HCT116 (cell line): ENCODE measurements at regions not wholly inside any gene's neighbourhood (a gene's known extent, or its start where the extent isn't known, plus 50 kb on each side); places are given as distances from the start of the nearest gene placed in this dataset.

ENCODE experiments used
- ATAC-seq: fragments of 200-7000 bp; cut with Tn5 transposase; 2 replicates; pipeline ENCODE4 v1.9.1; 2020; ENCODE audit warnings: mild to moderate bottlenecking, moderate library complexity
- BruUV-seq: library from RNA; stranded (reverse); fragments of 400-500 nt; replicated peaks from 2 replicates; lab custom pipeline; 2021; lab: Mats Ljungman, UMichigan
- CTCF ChIA-PET: fragments of 300-600 bp; sonication (Branson Sonifier 250); formaldehyde crosslinking; loops from one replicate; lab custom pipeline; 2021; ENCODE audit warnings: antibody characterized with exemption; lab: Charles Lee
- POLR2A ChIA-PET: fragments of 300-600, 350-600 bp; sonication (Branson Sonifier 250); formaldehyde crosslinking; loops from one replicate; lab custom pipeline; 2021; ENCODE audit warnings: antibody characterized with exemption; lab: Charles Lee
- RAD21 ChIA-PET, 2 experiments: fragments of 300-600 bp; sonication (Branson Sonifier 250); formaldehyde crosslinking; loops; one replicate each; lab custom pipeline; 2023; ENCODE audit warnings: low total read pairs in 2 of 2; ENCODE audit not compliant: uncharacterized antibody in 2 of 2, unreplicated experiment in 2 of 2, low non-redundant PET in 1 of 2; lab: Charles Lee
- DNase-seq: peaks from one replicate; pipeline ENCODE4 v3.0.0-alpha.2; 2010; ENCODE audit warnings: low read depth, low spot score
- H2AFZ ChIP-seq: fragments of 200-600 bp; shearing (Covaris generic), sonication (generic); 2 replicates; pipeline ENCODE4 v1.6.1; 2017; ENCODE audit warnings: low read depth, mixed run types, mixed read lengths, antibody characterized with exemption, low read length; ENCODE audit not compliant: poor library complexity, severe bottlenecking
- H3K27ac ChIP-seq: 2 replicates; pipeline ENCODE4 v1.5.1; 2012; ENCODE audit warnings: low read depth, low read length
- H3K27me3 ChIP-seq: fragments of 200-600 bp; sonication (generic); 2 replicates; pipeline ENCODE4 v1.6.1; 2016; ENCODE audit warnings: mixed run types, low read length, mixed read lengths; ENCODE audit not compliant: insufficient read depth
- H3K36me3 ChIP-seq, 2 experiments: fragments of 200-500 bp in 1 of 2; fragments of 200-600 bp in 1 of 2; sonication (Bioruptor generic) in 1 of 2; sonication (generic) in 1 of 2; 2 replicates each; pipeline versions ENCODE4 v1.5.1 to v1.6.1; 2014 to 2016; ENCODE audit warnings: low read length in 2 of 2, inconsistent platforms in 1 of 2, mixed read lengths in 1 of 2, mixed run types in 1 of 2; ENCODE audit not compliant: insufficient read depth in 2 of 2, control insufficient read depth in 1 of 2
- H3K4me1 ChIP-seq, 2 experiments: fragments of 200-600 bp in 1 of 2; sonication (generic) in 1 of 2; 2 replicates each; pipeline versions ENCODE4 v1.5.1 to v1.6.1; 2012 to 2017; ENCODE audit warnings: low read length in 2 of 2, inconsistent platforms in 1 of 2, mild to moderate bottlenecking in 1 of 2, mixed read lengths in 1 of 2, mixed run types in 1 of 2, moderate library complexity in 1 of 2; ENCODE audit not compliant: insufficient read depth in 2 of 2, control insufficient read depth in 1 of 2
- H3K4me2 ChIP-seq: fragments of 200-600 bp; sonication (generic); 2 replicates; pipeline ENCODE4 v1.6.1; 2017; ENCODE audit warnings: mixed run types, low read length, mixed read lengths
- H3K4me3 ChIP-seq, 2 experiments: fragments of 200-600 bp in 1 of 2; sonication (generic) in 1 of 2; replicated peaks in 1 of 2; 2 replicates each; pipeline ENCODE4 v1.5.1; 2011 to 2016; ENCODE audit warnings: low read length in 2 of 2, control low read depth in 1 of 2, low read depth in 1 of 2, mild to moderate bottlenecking in 1 of 2, mixed read lengths in 1 of 2, mixed run types in 1 of 2
- H3K79me2 ChIP-seq: fragments of 200-600 bp; sonication (generic); 2 replicates; pipeline ENCODE4 v1.6.1; 2017; ENCODE audit warnings: mild to moderate bottlenecking, mixed run types, low read length, moderate library complexity, mixed read lengths; ENCODE audit not compliant: insufficient read depth
- H3K9ac ChIP-seq: fragments of 200-600 bp; sonication (generic); 2 replicates; pipeline ENCODE4 v1.6.1; 2016; ENCODE audit warnings: low read length, mixed read lengths
- H3K9me2 ChIP-seq: fragments of 200-600 bp; sonication (generic), shearing (Covaris generic); 2 replicates; pipeline ENCODE4 v1.6.1; 2017; ENCODE audit warnings: mixed run types, mild to moderate bottlenecking, moderate library complexity; ENCODE audit not compliant: insufficient read depth
- H3K9me3 ChIP-seq, 2 experiments: fragments of 200-500 bp in 1 of 2; fragments of 200-600 bp in 1 of 2; sonication (Bioruptor generic) in 1 of 2; sonication (generic) in 1 of 2; 2 replicates each; pipeline ENCODE4 v1.6.1; 2014 to 2017; ENCODE audit warnings: low read length in 2 of 2, mixed read lengths in 2 of 2, inconsistent platforms in 1 of 2, low read depth in 1 of 2, mild to moderate bottlenecking in 1 of 2, mixed run types in 1 of 2, moderate library complexity in 1 of 2; ENCODE audit not compliant: control insufficient read depth in 1 of 2, insufficient read depth in 1 of 2
- H4K20me1 ChIP-seq: fragments of 200-600 bp; sonication (generic), shearing (Covaris generic); 2 replicates; pipeline ENCODE4 v1.6.1; 2017; ENCODE audit warnings: mixed run types, mild to moderate bottlenecking, moderate library complexity; ENCODE audit not compliant: insufficient read depth
- ELF1 ChIP-seq: IDR thresholded peaks from 2 replicates; pipeline ENCODE4 v1.6.1; 2012; ENCODE audit warnings: low read depth, borderline replicate concordance
- EZH2phosphoT487 ChIP-seq: fragments of 200-600 bp; IDR thresholded peaks from 2 replicates; pipeline ENCODE4 v1.6.1; 2018; ENCODE audit warnings: antibody characterized with exemption, borderline replicate concordance
- RAD21 ChIP-seq: IDR thresholded peaks from 2 replicates; pipeline ENCODE4 v1.6.1; 2012; ENCODE audit warnings: low read depth, mild to moderate bottlenecking
- REST ChIP-seq: IDR thresholded peaks from 2 replicates; pipeline ENCODE4 v1.6.1; 2012; ENCODE audit warnings: low read depth
- SIN3A ChIP-seq: IDR thresholded peaks from 2 replicates; pipeline ENCODE4 v1.6.1; 2012; ENCODE audit warnings: low read depth
- YY1 ChIP-seq: IDR thresholded peaks from 2 replicates; pipeline ENCODE4 v1.6.1; 2011; ENCODE audit warnings: low read length, low read depth, moderate library complexity, mild to moderate bottlenecking; ENCODE audit not compliant: insufficient replicate concordance; ENCODE audit errors: extremely low read depth
- ZNF274 ChIP-seq: fragments of 200-500 bp; sonication (Bioruptor generic); IDR thresholded peaks from 2 replicates; pipeline ENCODE4 v1.6.1; 2014; ENCODE audit warnings: mild to moderate bottlenecking, low read depth, low read length, inconsistent platforms
- intact Hi-C: fragments of 100-400 bp; cut with micrococcal nuclease; formaldehyde crosslinking; loops from 2 replicates; pipeline ENCODE4 v1.10.0; 2022

GRCh38 chr3:55271549-55271948 is 215.6 kb downstream of the WNT5A start:
- Histone ChIP-seq H3K36me3 (no peaks in the 10 kb centered on the region), H3K79me2 (no peaks in the 10 kb centered on the region), H3K9me3 (peaks cover 0 to 8% of the 10 kb centered on the region in 2 experiments; a peak in 2 of 4 replicates), H3K4me2 (no peak overlapping the region), H2AFZ (no peak overlapping the region), H3K4me3 (no peak overlapping the region), H3K9ac (no peak overlapping the region), H3K27ac (no peak overlapping the region), H3K9me2 (no peaks in the 10 kb centered on the region), H3K4me1 (no peaks in the 10 kb centered on the region), H3K27me3 (no peaks in the 10 kb centered on the region), H4K20me1 (no peaks in the 10 kb centered on the region)
- ChIA-PET POLR2A (no interaction called here), RAD21 (no interaction called here), CTCF (no interaction called here)
- ATAC-seq (no peak), DNase-seq (no peak)
- TF ChIP-seq ZNF274, result no peak
- intact Hi-C loops, result no loop called here
- no TSS peak for BruUV-seq

- POLR2A ChIA-PET, result no interaction called here
- BruUV-seq, result no TSS peak
- RAD21 ChIA-PET, result no interaction called here
- Histone ChIP-seq H3K9me2 (no peaks in the 10 kb centered on the region), H3K4me1 (no peaks in the 10 kb centered on the region), H3K9me3 (peaks cover 0 to 8% of the 10 kb centered on the region in 2 experiments; a peak in 2 of 4 replicates), H4K20me1 (no peaks in the 10 kb centered on the region), H3K4me3 (no peak overlapping the region), H3K36me3 (no peaks in the 10 kb centered on the region), H3K9ac (no peak overlapping the region), H3K79me2 (no peaks in the 10 kb centered on the region), H2AFZ (no peak overlapping the region), H3K27me3 (no peaks in the 10 kb centered on the region), H3K4me2 (no peak overlapping the region), H3K27ac (no peak overlapping the region)
- DNase-seq, result no peak
- no peak for ATAC-seq
- CTCF ChIA-PET, result no interaction called here
- intact Hi-C loops, result no loop called here
- TF ChIP-seq YY1 (no peak), EZH2phosphoT487 (no peak), ELF1 (no peak), SIN3A (no peak), RAD21 (no peak), REST (no peak)
Measured at GRCh38 chr3:55270976-55271375, 216.1 kb downstream of the WNT5A start.
